IPS DF 19.7 (cell line): ENCODE measurements at regions not wholly inside any gene's neighbourhood (a gene's known extent, or its start where the extent isn't known, plus 50 kb on each side); places are given as distances from the start of the nearest gene placed in this dataset.
"Not testable (repeated sequence)": the region's sequence is repeated elsewhere in the genome, so short reads cannot be mapped to it uniquely, and the experiment has no call there.

ENCODE experiments used
- DNase-seq: peaks from one replicate; pipeline ENCODE4 v3.0.0-alpha.2; 2013; ENCODE audit warnings: low read depth, low spot score

DNA sequence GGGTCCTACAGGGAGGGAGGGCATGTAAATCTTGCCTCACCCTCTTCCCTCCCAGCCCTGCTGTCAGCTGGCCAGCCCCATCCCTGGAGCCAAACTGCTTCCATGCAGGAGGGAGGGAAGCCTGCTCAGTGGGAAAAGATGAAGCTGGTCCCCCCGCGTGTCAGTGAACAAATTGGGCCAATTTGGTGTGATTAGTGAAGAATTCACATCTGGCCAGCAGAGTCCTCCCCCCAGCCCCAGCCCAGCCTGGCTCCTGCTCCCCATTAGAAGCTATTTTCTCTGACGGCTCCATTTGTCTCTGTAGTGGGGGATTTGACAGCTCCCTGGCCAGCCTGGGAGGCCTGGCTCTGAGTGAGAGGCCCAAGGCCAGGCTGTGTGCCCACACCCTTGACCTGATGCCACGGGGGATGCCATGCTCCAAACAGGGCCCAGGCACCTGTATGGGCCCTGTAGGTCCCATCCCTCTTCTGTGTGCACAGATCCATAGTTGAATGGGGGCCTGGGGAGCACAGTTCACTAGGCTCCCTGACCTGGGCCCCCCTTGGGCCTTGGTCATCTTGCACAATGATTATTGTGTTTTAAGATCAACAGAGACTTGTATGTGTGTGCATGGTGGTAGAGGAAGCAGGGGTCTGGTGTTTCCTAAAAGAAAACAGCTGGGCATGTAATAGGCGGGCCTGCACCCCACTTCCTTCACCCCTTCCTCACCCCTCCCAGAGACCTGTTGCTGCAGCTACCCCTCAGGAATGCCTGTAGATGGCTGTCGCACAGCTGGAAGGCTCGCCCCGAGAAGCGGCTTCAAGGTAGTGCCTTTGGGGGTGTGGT is 50.7 kb upstream of the TAC4 start:
- no peak for DNase-seq

DNA sequence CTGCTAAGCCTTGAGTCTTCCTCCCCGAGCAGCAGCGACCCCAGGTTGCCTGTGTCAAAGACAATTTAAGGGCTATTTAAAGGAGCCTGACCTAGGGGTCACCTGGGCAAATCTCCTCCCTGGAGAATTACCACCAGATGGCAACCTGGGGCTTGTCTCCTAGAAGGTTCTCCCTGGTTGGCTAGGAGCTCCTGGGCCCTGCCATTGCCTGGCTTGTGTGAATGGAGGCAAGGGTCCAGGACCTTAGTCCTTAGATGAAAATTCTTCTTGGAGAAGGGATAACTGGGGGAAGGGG is 51.3 kb upstream of the TAC4 start:
- DNase-seq: peak; percentile 78

DNA sequence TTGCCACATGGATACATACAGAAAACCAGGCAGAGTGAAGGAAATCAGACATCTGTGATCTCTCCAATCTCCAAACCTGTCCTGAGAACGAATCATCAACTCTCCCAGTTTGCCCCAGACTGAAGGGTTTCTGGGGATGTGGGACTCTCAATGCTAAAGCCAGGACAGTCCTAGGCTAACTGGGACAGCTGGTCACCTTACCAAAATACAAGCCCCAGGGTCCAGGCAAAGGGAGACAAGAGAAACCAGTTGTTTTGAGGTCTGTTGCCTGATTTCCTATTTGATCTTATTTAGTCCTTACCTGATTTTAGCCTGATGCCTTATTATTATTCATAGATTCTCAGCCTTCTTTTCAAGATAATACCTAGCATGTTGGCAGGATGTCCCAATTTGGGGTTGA is 51.7 kb upstream of the TAC4 start:
- no peak for DNase-seq

DNA sequence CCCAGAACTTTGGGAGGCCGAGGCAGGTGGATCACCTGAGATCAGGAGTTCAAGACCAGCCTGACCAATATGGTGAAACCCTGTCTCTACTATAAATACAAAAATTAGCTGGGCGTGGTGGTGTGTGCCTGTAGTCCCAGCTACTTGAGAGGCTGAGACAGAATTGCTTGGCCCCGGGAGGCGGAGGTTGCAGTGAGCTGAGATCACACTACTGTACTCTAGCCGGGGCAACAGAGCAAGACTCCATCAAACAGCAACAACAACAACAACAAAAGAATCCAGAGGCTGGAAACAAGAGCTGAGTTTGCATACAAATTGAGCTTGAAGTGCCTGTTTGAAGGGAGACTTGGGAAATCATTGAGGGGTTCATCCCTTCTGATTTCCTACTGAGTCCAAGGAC is 52.9 kb upstream of the TAC4 start:
- not testable (repeated sequence) for DNase-seq

DNA sequence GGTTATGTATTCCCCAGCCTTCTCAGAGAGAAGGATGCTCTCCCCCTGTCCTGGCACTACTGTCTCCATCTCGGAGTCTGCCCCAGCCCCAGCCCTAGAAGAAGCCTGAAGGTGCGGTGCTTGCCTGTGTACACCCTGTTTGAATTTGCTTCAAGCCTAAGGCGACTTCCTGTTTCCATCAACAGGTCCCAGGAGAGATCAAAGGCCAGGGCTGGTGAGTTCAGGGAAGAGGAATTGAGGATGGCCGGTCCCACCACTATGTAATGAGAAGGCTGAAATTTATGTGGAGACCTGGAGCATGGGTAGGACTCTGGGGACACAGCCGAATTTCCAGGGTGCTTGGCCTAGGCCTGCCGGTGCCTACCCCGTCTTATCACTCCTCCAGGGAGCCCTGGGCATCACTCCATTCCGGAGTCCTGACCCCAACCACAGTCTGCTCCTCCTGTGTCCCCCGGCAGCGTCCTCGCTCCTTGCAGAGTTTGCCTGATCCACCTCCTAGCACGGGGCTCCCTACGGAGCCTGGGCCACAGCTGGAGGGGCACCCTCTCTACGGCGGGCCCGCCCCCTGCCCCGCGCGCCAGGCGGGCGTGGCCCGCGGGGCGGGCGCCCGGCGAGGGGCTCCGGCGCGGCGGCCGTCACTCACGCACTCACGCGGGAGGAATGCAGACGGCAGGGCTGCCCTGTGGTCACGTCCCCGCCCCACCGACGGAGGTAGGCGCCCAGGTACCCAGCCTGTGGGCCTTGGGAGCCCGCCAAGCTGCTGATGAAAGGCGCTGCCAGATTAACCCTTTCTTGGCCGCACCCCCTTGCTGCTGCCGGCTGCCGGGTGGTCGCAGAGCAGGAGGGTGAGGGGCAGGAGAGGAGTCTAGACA is 53.8 kb upstream of the TAC4 start:
- no peak for DNase-seq

DNA sequence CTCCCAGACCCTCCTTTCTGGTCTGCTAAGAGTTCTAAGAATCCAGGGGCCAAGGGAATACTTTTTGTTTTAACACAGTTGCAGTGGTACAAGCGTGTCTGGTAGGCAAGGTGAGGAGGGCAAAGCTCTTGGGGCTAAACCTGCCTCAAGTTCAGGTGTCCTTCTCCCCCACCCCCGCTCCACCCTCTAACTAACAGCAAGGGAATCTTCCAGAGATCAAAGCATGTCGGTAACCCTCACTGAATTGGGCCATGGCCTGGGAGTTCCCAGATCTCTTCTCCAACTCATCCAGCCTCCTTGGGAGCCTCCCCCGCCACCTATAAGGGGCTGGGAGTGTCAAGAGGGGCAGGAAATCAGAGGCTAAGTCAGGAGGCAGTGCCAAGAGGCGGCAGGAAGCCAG is 55.7 kb upstream of the TAC4 start:
- no peak for DNase-seq

DNA sequence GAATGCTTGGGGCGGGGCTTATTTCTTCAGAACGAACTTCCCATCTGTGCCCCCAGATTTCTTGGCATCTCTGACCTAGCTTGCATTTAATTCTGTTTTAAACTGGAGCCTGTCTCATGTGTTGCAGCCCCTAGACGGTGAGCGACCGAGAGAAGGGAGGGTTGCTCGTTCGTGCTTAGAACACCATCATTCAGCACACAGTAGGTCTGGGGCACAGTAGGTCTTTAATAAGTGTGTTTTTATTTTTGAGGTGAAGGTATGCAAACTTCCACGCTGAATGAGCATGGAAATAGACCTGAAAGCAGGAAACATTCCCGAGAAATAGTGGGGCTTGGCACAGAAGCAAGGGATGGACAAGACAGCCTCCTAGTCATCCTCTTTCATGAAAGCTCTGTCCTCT is 57.0 kb upstream of the TAC4 start:
- no peak for DNase-seq

DNA sequence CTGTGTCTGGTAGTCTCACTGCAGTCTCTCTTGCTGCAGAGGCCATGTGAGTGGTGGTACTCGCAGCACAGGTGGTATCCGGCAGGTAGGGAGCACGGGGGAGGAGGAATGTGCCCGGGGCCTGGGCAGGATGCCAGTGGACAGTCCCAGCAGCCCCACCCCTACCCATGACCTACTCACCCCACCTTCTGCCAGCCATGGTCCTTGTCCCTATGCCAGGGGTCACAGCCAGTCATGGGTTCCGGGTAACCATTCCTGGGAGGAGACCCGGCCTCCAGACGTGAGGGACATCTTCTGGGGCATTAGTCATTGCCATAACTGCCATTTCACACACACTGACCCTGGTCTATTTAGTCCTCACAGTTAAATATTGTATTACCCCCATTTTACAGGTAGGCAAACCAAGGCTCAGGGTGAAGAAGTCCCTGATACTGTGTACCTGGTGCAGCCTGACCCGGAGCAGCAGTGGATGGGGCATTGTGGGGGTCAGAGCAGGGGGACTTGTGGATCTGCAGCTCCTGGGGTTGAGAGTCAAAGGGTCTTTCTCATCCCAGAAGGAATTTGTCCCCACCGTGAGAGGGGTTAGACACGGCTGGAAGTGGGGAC is 58.8 kb upstream of the TAC4 start:
- DNase-seq: no peak

DNA sequence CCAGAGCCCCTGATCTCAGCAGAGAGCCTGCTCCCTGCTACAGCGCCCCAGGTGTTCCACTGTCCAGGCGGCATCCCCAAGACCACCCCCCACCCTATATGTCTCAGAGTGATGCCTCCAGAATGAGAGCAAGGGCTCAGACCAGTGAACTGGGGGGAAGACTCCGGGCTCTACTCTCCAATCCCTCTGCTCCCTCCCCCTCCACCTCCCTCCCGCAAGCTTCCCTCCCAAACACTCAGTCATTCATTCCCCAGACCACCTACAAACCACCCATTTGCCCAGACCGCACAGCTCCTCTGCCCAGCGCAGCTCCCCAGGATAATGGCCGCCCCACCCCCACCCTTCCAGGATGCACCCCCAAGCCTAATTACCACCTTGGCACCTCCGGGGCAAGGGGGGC is 59.4 kb upstream of the TAC4 start:
- DNase-seq: no peak

DNA sequence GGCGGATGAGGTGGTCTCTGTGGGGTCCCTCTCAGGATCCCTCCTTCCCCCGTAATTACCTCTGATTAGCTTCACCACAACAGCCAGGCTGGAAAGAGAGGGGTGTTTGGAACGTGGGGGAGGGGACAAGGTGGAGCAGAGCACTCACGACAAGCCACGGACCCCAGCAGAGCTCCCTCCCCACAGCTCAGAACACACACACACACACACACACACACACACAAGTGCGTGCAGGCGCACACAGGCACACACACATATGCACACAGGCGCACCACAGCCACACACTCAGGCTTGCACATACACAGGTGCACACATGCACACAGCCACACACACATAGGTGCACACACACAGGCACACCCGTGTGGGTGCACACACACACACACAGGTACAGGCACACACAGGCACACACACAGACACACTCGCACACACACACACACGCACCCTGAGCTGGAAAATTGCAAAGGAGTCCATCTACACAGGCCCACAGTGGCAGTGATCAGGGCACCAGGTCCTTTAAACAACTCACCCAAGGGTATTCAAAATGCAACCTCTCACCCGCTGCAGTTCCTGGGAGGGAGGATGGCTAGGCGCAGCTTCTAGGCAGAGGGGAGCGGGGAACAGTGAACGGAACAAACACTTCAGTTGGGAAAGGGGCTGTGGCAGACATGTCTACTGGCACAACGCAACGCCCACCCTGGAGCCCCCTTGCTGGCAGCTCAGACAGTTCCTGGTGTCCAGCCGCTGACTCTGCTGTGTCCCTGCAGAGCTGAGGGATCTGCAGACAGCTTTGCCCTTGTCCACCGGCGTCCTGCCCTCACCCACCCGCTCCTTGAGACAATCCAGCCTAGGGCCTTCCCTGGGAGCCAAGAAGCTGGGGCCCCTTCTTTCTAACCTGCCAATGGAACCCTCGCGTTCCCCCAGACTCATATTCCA is 59.9 kb upstream of the DLX4 start:
- DNase-seq: no peak

DNA sequence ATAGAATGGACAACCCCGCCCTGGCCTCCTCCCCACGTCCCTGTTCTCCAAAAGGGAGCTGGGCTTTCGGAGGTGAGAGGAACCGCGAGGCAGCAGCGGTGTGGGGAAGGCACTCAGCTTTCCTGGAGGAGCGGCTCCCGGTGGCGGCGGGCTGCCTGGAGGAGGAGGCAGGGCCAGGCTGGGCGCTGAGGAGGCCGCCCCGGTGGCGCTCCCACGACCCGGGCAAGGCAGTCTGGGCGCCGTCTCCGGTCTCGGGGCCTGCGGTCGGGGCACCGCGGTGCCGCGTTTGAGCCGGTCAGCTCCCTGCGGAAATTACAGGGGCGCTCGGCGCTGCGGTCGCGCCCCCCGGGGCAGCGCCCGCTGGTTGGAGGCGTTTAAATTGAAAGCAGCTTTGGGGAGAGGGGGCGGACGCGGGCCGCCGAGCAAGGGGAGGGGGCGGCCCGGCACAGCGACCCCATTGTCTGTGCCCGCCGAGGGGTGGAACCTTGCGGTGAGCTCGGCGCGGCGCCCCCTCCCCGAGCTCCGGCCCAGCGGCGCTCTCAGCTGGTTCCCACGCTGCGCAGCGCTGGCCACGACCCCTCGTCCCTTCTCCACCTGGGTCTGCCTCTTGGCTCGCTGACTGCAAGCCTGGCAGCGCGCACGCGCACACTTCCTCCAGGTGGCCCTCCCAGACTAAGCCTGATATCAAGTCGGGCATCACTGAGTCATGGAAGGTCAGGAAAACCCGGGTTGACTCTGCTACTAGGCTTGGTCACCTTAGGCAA is 58.7 kb upstream of the DLX4 start:
- DNase-seq: peak; percentile 45

DNA sequence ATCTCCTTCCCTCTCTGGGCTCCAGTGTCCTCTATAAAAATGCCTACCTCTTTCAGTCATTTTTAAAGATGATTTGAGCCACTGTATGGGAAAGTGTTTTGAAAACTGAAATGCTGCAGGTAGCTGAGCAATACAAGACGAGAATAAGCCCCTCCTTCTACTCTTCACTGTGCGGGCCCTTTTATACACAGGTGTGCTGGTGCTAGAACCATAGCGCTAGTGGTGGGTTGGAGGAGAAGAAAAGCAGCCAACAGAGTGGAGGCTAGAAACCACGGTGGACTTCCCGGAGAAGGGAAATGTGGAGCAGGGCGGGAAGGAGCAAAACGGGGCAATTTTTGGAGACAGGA is 58.2 kb upstream of the DLX4 start:
- DNase-seq: no peak

DNA sequence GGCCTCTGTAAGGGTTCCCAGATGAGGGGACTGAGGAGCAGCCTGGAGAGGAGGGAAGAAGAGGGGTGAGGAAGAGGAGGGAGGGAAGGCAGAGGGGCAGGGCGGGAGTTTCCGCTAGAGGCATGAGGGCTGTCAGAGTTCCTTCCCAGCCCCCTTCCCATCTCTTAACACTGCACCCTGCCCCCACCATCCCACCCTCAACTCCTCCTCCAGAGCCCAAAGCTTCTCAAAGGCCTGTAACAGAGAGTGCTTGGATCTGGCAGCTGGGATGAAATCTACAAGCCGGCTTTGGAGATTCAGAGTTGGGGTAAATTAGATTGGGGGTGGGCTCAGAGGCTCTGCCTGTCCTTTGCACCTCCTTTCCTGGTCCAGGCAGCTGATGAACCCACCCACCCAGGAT is 57.3 kb upstream of the DLX4 start:
- DNase-seq: no peak

DNA sequence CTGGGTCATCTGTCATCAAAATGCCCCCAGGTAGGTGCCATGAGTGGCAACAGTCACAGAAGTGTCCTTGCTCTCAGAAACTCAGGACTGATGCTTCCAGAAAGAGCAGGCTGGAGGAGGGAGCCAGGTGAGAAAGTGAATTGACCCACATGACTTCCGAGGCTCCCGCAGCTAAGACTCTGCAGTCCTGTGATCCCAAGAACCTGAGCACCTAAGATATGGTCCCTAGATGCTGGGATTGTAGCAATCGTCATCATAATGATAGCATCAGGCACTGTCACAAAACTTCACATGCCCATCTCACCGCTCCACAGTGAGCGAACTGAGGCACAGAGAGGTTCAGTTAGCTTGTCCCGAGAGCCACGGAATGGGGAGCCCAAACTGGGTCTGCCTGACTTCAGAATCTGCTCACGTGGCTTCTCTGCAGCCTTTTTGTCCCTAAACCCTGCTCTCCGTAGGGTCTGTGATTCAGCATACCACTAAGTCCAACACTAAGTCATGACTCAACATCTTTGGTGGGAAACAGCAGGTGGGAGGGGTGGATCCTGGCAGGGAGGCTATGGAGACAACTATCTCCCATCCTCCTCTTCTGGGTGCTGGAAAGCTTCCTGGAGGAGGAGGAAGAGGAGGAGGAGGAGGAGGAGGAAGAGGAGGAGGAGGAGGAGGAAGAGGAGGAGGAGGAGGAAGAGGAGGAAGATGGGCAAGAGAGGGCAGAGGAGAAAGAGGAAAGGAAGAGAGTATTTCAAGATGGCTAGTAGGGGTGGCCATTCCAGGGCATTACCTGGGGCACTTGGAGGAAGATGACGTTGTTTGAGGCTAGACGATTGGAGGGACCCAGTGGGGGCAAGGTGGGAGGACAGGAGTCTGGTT is 55.5 kb upstream of the DLX4 start:
- no peak for DNase-seq

DNA sequence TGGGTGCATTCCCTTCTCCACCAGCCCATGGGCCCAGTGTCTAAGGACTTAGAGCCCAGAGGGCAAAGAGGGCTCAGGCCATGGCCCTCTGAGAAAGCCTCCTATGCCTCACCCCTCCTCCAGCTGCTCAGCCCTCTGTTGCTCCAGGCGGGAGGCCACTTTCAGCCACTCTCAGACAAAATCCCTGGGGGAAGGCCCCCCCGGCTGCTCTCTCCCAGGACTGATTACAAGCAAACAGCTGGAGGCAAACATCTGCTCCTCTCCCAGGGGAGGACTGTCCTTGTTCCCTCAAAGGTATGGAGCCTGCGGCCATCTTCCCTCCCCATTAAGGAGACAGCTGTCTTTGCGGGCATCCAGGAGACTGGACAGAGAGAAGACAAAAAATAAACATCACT is 54.9 kb upstream of the DLX4 start:
- no peak for DNase-seq

DNA sequence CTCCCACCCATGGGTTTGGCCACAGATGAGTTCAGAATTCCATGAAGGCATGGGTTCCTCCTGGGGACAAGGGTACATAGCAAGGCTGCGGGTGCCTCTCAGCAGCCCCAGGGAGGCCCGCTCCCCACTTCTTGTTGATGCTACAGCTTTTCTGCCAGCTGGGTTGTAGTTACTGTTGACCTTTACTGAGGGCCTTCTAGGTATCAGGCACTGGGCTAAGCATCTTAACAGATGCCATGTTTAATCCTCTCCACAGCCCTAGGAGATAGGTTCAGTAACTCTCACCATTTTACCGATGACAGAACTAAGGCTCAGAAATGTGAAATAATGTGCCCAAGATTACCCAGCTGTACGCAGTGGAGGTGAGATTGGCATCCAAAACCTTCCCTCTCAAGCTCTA is 54.3 kb upstream of the DLX4 start:
- DNase-seq: no peak

DNA sequence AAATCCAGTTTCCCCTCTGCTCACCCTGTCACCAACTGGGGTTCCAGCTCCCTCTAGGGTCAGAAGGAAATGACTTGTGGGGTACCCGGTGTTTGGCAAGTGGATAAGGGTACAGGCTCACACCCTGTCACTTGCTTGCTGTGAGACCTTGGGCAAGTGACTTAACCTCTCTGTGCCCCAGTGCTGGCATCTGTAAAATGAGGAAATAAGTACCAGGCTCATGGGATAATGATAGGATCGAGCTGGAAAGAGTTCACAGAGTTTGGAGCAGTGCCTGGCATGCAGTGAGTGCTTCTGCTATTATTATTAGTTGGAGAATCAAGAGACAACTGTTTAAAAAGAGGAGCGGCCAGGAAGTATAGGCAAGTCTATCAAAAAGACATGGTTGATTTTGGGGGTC is 53.7 kb upstream of the DLX4 start:
- DNase-seq: no peak

DNA sequence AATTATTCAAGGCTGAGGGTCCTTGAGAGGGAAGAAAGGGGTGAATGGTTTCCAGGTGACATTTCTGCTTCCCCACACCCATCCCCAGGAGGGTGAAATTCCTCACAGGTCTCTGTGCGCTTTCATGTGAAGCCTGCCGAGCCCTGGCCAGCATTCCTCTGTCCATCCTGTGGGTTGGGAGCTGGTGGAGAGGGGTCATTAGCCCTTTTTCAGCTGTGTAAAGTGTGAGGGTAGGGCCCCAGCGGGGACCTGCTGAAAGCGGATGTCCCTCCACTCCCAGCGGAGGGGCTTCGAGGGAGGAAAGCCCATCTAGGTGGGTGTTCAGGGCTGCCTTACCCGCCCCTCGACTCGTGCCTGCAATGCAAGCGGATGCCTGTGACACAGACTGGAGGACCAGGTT is 53.3 kb upstream of the DLX4 start:
- DNase-seq: no peak

DNA sequence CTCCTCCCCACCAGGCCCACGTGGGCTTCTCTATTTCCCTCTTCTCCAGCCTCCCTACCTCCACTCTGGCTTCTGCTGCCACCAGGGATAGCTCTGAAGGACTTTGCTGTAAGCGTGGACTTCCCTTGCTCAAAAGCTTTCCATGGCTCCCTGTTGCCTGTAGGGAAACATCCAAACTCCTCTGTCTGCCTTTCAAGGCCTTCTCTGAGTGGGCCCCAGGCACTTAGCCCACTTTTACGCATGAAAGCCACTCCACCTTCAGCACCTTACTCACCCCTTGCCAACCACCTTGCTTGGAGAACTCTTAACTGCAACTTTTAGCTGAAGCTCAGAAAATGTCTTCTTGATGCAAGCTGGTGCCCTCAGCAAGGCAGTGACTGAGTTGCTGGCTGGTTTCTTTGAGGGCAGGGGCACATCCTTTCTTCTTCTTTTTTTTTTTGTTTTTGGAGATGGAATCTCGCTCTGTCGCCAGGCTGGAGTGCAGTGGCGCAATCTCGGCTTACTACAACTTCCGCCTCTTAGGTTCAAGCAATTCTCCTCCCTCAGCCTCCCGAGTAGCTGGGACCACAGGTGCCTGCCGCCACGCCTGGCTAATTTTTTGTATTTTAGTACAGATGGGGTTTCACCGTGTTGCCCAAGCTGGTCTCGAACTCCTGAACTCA is 52.0 kb upstream of the DLX4 start:
- no peak for DNase-seq

DNA sequence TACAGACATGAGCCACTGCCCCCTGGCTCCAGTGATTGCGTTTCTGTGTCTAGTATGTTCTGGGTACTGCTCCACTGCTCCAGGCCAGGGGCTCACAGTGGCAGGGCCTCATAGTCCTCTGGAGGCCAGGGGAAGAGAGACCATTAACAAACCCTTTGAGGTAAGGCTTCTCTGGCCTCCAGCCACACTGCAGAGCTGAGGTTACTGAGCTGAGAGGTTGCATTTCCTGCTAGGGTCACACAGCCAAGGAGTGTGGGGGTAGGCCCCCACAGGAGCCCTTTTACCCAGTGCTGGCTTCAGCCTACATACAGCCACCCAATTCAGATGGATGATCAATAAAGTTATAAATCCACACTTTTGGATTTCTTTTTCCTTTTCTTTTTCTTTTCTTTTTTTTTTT is 50.4 kb upstream of the DLX4 start:
- no peak for DNase-seq
